ENCODE measurements at regions not wholly inside any gene's neighbourhood (a gene's known extent, or its start where the extent isn't known, plus 50 kb on each side); places are given as distances from the start of the nearest gene placed in this dataset.

- no peak for TF ChIP-seq CTCF (IDR thresholded peaks at IDR 0.05; ENCODE audit: borderline replicate concordance)
- H3K27me3 ChIP-seq (ENCODE audit: low read depth), result peaks cover 77% of the 10 kb centered on the region
- DNase-seq, result no peak
- H3K9me3 ChIP-seq (replicated peaks), result peaks cover 4% of the 10 kb centered on the region
- H3K27ac ChIP-seq (replicated peaks), result no peak overlapping the region
- intact Hi-C loops (cut with micrococcal nuclease), result no loop called here
- no peaks in the 10 kb centered on the region for H3K4me1 ChIP-seq
- no peaks in the 10 kb centered on the region for H3K36me3 ChIP-seq
- no peak overlapping the region for H3K4me3 ChIP-seq
Measured at GRCh38 chr20:24766143-24766527, 182.9 kb upstream of the CST7 start.

- intact Hi-C loops (cut with micrococcal nuclease), result no loop called here
- Histone ChIP-seq H3K9me3 (replicated peaks) (no peaks in the 10 kb centered on the region), H3K4me3 (no peak overlapping the region), H3K4me1 (no peaks in the 10 kb centered on the region), H3K27me3 (ENCODE audit: low read depth) (peaks cover 82% of the 10 kb centered on the region), H3K27ac (replicated peaks) (no peak overlapping the region), H3K36me3 (no peaks in the 10 kb centered on the region)
- no peak for TF ChIP-seq CTCF (IDR thresholded peaks at IDR 0.05; ENCODE audit: borderline replicate concordance)
- no peak for DNase-seq
Measured at GRCh38 chr20:24766826-24767622, 182.0 kb upstream of the CST7 start.

- no peaks in the 10 kb centered on the region for H3K4me1 ChIP-seq
- intact Hi-C loops (cut with micrococcal nuclease), result no loop called here
Measured at GRCh38 chr20:24767623-24768100, 181.4 kb upstream of the CST7 start.

GRCh38 chr20:24768201-24768636 is 180.8 kb upstream of the CST7 start:
- intact Hi-C loops (cut with micrococcal nuclease), result no loop called here
- H3K27me3 ChIP-seq (ENCODE audit: low read depth), result peaks cover 81% of the 10 kb centered on the region
- no peak for DNase-seq
- no peak overlapping the region for H3K4me3 ChIP-seq
- no peak for TF ChIP-seq CTCF (IDR thresholded peaks at IDR 0.05; ENCODE audit: borderline replicate concordance)
- H3K36me3 ChIP-seq, result no peaks in the 10 kb centered on the region
- no peaks in the 10 kb centered on the region for H3K4me1 ChIP-seq
- H3K27ac ChIP-seq (replicated peaks), result no peak overlapping the region
- H3K9me3 ChIP-seq (replicated peaks), result no peaks in the 10 kb centered on the region

More at GRCh38 chr20:24767623-24768100, 181.4 kb upstream of the CST7 start:
- Histone ChIP-seq H3K4me3 (no peak overlapping the region), H3K36me3 (no peaks in the 10 kb centered on the region), H3K27ac (replicated peaks) (no peak overlapping the region), H3K9me3 (replicated peaks) (no peaks in the 10 kb centered on the region), H3K27me3 (ENCODE audit: low read depth) (peaks cover 81% of the 10 kb centered on the region)
- DNase-seq, result no peak
- no peak for TF ChIP-seq CTCF (IDR thresholded peaks at IDR 0.05; ENCODE audit: borderline replicate concordance)

GRCh38 chr20:24768713-24769601 is 180.1 kb upstream of the CST7 start:
- Histone ChIP-seq H3K9me3 (replicated peaks) (no peaks in the 10 kb centered on the region), H3K36me3 (no peaks in the 10 kb centered on the region), H3K27ac (replicated peaks) (no peak overlapping the region), H3K27me3 (ENCODE audit: low read depth) (peaks cover 75% of the 10 kb centered on the region), H3K4me1 (no peaks in the 10 kb centered on the region), H3K4me3 (no peak overlapping the region)
- no peak for DNase-seq
- TF ChIP-seq CTCF (IDR thresholded peaks at IDR 0.05; ENCODE audit: borderline replicate concordance), result no peak
- intact Hi-C loops (cut with micrococcal nuclease), result no loop called here

Measured in left ventricle myocardium inferior (tissue), 1 donor.